MM.1S (cell line): ENCODE measurements at regions not wholly inside any gene's neighbourhood (a gene's known extent, or its start where the extent isn't known, plus 50 kb on each side); places are given as distances from the start of the nearest gene placed in this dataset.

Experiments
- EZH2 ChIP-seq: fragments of 300-600 bp; sonication (generic); optimal IDR thresholded peaks from 2 replicates; pipeline ENCODE3; 2017; ENCODE audit warnings: low read depth, mild to moderate bottlenecking, antibody characterized with exemption, low read length, mixed read lengths
- EZH2phosphoT487 ChIP-seq: fragments of 300-600 bp; sonication (generic); IDR thresholded peaks from 2 replicates; pipeline ENCODE4 v1.6.1; 2018; ENCODE audit warnings: antibody characterized with exemption, low read length
- TF ChIP-seq, protein P1 (sequence below): fragments of 300-600 bp; sonication (generic); IDR thresholded peaks from 2 replicates; pipeline ENCODE4 v1.5.1; 2016; ENCODE audit warnings: antibody characterized with exemption, low read length, mixed read lengths

DNA sequence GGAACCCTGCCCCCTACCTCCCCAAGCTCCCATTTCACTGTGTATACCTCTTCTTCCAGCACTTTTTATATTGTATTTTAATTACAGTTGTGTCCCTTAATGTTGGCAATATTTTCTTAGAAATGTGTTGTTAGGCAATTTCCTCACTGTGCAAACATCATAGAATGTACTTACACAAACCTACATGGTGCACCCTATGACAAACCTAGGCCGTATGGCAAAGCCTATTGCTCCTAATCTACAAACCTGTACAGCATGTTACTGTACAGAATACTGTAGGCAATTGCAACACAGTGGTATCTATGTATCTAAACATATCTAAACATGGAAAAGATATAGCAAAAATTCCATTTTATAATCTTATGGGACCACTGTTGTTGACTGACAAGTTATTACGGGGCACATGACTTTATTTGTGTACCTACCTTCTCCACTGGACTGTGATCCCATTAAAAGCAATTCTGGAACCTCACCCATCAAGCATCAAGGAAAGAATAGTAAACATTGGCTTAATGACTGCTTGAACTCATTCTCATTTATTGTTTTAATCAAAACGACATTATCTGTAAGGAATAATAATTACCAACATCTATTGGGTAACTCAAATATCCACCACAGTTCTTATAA, 1641.5 kb upstream of the ZEB2 start:
- TF ChIP-seq, protein P1, sequence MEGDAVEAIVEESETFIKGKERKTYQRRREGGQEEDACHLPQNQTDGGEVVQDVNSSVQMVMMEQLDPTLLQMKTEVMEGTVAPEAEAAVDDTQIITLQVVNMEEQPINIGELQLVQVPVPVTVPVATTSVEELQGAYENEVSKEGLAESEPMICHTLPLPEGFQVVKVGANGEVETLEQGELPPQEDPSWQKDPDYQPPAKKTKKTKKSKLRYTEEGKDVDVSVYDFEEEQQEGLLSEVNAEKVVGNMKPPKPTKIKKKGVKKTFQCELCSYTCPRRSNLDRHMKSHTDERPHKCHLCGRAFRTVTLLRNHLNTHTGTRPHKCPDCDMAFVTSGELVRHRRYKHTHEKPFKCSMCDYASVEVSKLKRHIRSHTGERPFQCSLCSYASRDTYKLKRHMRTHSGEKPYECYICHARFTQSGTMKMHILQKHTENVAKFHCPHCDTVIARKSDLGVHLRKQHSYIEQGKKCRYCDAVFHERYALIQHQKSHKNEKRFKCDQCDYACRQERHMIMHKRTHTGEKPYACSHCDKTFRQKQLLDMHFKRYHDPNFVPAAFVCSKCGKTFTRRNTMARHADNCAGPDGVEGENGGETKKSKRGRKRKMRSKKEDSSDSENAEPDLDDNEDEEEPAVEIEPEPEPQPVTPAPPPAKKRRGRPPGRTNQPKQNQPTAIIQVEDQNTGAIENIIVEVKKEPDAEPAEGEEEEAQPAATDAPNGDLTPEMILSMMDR = no peak
- TF ChIP-seq EZH2 (no peak), EZH2phosphoT487 (no peak)
